IPS-18c (cell line): ENCODE measurements at regions not wholly inside any gene's neighbourhood (a gene's known extent, or its start where the extent isn't known, plus 50 kb on each side); places are given as distances from the start of the nearest gene placed in this dataset.
"Not testable (repeated sequence)": the region's sequence is repeated elsewhere in the genome, so short reads cannot be mapped to it uniquely, and the experiment has no call there.

Source experiments
- H3K4me3 ChIP-seq: 2 replicates; pipeline ENCODE4 v1.7.0; 2013; ENCODE audit warnings: low read depth, mild to moderate bottlenecking, low read length, moderate library complexity; ENCODE audit not compliant: insufficient read depth
- H3K9me3 ChIP-seq: one replicate; pipeline ENCODE4 v1.6.1; 2013; ENCODE audit warnings: mild to moderate bottlenecking, low read length, moderate library complexity; ENCODE audit not compliant: control insufficient read depth, insufficient read depth

DNA sequence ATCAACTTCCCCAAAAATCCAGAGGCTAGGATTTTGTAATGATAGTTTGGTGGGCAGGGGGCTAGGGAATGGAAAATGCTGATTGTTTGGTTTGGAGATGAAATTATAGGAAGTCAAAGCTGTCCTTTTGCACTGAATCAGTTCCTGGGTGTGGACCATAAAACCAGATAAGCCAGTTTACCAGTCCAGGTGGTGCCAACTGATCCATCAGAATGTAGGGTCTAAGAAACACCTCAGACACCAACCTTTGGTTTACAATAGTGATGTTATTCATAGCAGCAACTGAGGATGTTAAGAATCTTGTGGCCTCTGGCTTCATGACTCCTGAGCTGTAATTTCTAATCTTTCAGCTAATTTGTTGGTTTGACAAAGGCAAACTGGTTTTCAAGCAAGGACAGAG is 496.6 kb upstream of the EPHA7 start:
- Histone ChIP-seq H3K4me3 (no peak overlapping the region), H3K9me3 (no peaks in the 10 kb centered on the region)

DNA sequence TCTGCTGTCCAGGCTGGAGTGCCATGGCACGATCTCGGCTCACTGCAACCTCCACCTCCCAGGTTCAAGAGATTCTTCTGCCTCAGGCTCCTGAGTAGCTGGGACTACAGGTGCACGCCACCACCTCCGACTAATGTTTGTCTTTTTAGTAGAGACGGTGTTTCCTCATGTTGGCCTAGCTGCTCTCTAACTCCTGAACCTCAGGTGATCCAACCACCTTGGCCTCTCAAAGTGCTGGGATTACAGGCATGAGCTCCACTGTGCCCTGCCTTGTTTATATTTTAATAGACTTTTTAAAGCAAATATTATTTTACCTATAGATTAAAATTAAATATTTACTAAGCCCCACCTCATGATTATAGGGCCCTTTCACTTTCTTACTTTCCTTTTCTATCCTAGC is 483.2 kb upstream of the EPHA7 start:
- Histone ChIP-seq H3K9me3 (no peaks in the 10 kb centered on the region), H3K4me3 (no peak overlapping the region)

DNA sequence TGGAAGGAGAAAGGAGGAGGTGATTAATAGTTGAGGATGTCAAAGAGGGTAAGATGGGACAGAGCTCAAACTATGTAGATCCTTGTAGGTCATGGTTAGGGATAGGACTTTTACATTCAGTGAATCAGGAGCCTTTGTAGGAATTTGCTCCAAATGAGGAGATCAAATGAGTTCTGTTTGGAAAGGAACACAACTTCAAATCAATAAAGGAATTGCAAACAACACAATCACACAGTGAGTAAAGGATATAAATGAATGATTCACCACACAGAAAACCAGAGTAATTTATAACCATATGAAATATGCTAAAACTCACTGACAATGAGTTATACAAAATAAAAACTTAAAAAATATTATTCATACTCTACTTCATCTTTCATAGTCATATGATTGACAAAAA is 480.8 kb upstream of the EPHA7 start:
- H3K9me3 ChIP-seq = no peaks in the 10 kb centered on the region

DNA sequence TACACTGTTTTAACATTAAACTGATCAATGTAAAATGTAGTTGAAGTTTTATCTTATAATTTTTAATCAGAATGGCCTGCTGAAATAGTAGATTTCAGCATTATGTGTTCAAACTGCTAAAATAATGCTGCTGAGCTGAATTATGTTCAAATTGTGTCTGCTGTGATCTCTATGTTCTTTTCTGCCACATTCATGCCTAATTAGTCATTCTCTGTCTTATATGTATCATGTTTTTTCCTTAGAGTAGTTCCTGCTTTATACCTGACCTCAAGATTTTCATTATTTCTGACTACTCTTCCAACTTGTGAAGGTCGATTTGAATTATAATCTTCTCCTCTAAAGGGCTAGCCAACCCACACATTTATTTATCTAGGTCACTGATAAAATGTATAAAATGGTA is 476.7 kb upstream of the EPHA7 start:
- Histone ChIP-seq H3K9me3 (no peaks in the 10 kb centered on the region), H3K4me3 (no peak overlapping the region)

More for the DNA sequence above, 480.8 kb upstream of the EPHA7 start:
- H3K4me3 ChIP-seq = no peak overlapping the region

DNA sequence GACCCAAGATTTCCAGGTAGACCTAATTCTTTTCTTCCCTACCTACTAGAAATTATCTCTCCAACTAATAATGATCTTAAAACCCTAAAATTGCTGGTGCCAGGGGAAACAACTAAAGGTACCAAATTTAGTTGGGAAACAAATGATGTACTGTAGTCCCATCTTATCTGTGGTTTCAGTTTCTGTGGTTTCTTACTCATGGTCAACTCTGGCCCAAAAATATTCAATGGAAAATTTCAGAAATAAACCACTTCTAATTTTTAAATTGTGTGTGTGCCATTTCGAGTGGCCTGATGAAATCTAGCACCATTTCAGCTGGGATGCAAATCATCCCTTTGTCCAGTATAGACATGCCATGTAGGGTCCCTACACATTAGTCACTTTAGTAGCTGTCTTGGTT is 475.2 kb upstream of the EPHA7 start:
- H3K4me3 ChIP-seq = no peak overlapping the region
- H3K9me3 ChIP-seq = no peaks in the 10 kb centered on the region

DNA sequence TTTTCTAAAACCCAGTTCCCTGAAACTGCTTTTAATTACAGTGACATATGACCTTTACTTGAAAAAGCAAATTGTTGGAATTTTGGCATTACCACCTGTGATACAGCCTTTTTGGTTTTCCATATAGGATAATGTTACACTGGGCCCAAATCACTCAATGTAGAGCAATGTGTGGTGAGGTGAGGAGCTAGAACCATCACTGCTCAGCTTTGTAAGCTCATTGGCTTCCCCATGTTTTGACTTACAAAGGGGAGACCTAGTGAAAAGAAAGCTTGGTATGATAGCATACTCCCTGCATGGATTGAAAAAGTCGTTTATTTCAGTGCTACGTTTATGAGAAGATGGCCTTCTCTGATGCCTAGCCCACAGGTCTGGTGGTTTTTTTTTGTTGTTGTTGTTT is 470.4 kb upstream of the EPHA7 start:
- H3K9me3 ChIP-seq = no peaks in the 10 kb centered on the region
- H3K4me3 ChIP-seq = no peak overlapping the region

DNA sequence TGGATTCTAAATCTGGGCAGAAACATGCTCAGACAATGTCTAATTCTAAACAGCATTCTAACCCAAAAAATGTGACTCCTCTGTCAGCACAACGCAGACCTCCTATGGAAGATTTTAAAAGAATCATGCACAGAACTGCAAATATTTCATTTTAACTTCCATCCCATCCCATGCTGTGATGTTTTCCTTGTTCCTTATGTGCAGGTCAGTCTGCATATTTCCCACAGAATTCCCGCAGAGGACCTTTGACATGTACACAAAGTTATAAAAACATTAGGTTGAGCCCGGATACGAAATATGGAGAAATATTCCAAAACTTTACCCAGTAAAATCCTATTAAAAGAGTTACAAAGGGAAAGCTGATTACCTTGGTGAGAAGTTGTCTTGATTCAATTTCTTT is 467.1 kb upstream of the EPHA7 start:
- H3K9me3 ChIP-seq = no peaks in the 10 kb centered on the region
- H3K4me3 ChIP-seq = no peak overlapping the region

DNA sequence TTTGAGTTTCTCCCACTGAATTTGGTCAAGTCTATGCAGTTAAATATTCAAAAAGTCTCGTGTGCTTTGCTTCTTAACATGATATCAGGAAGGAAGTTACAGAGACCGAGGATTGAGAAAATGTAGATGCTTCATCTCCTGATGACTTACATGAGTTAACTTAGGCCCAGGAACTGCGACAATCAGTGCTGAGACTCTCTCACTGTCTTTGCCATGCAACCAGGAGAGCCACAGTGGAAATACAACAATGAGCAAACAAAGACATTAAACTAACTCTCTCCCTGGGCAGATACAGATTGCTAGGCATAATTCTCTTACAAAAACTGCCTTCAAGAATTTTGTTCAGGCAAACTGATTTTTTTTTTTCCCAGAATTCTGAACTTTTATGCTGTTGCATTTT is 440.6 kb upstream of the EPHA7 start:
- H3K9me3 ChIP-seq = no peaks in the 10 kb centered on the region
- no peak overlapping the region for H3K4me3 ChIP-seq

DNA sequence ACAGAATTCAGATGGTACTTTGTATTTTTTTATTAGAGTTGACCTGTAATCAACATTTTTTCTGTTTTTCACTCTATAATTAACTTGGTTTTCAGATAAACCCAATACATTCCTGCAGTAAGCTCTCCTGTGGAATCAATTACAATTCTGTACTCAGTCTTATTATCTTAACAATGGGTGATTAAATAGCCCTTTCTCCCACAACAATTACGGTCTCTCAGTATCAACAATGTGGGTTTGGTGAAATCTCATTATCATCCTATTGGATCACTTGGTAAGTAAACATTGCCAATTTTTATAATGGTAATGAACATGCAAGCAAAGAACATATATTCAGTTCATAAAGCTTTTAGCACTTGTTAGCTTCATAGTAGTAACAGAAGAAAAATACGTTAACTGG is 438.9 kb upstream of the EPHA7 start:
- Histone ChIP-seq H3K9me3 (no peaks in the 10 kb centered on the region), H3K4me3 (no peak overlapping the region)

DNA sequence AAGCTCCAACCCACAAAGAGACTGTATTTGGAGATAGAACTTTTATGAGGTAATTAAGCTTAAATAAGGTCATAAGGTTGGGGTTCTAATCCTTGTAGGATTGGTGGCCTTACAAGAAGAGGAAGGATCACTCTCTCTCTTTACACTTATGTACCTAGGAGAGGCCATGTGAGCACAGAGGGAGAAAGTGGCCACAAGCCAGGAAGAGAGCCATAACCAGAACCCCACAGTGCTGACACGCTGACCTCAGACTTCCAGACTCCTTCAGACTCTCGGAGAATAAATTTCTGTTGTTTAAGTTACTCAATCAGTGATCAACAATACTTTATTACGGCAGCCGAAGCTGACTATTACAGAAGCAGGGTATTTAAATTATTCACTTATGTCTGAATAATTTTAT is 430.5 kb upstream of the EPHA7 start:
- Histone ChIP-seq H3K9me3 (no peaks in the 10 kb centered on the region), H3K4me3 (no peak overlapping the region)

DNA sequence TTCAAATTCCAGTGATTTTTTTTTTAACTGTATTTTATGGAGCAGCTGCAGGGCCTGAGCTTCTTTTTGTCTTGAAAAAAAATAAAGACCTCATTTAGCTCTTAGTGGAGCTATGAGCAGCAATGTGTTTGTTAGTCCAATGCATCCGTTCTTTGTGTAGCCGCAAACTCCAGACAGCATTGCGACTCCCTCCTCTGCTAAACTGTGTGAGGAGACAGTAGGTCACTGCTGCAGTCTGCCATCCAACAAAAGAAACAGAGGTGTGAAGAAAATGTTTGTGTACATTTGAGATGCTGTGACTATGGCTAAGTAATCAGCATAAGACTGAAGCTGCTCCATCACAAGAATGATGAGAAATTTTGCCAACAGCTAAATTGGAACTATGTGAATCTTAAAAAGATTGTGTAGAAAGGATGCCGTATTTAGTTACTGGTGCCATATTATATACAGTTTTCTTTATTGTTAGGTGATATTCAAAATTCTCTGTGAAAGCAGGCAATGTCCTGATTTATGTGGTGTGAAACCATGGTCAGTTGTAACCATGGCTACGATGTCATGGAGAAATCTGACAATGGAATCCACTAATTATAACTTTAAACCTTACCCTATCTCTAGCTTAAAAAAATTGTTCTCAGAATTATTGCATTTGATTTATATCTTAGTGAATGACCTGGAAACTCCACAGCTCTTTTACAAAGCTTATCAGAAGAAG is 428.8 kb upstream of the EPHA7 start:
- H3K4me3 ChIP-seq = no peak overlapping the region
- no peaks in the 10 kb centered on the region for H3K9me3 ChIP-seq

DNA sequence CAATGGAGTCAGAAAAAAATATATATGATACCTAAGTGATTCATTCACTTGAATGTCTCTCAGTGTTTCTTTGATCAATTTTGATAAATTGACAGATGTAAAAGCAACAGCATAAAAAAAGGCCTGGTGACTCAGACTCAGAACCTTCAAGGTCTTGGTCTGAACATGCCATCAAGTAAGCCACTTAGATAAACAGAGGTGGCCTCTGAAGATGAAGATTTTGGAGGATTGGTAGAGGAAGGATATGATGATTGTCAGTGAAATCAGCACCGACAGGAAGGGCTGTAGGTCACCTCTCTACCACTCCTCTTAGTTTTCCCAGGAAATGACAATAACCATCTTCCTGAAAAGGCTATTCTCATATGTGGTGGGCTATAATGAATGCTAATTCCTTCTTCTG is 422.8 kb upstream of the EPHA7 start:
- H3K9me3 ChIP-seq = no peaks in the 10 kb centered on the region
- no peak overlapping the region for H3K4me3 ChIP-seq

DNA sequence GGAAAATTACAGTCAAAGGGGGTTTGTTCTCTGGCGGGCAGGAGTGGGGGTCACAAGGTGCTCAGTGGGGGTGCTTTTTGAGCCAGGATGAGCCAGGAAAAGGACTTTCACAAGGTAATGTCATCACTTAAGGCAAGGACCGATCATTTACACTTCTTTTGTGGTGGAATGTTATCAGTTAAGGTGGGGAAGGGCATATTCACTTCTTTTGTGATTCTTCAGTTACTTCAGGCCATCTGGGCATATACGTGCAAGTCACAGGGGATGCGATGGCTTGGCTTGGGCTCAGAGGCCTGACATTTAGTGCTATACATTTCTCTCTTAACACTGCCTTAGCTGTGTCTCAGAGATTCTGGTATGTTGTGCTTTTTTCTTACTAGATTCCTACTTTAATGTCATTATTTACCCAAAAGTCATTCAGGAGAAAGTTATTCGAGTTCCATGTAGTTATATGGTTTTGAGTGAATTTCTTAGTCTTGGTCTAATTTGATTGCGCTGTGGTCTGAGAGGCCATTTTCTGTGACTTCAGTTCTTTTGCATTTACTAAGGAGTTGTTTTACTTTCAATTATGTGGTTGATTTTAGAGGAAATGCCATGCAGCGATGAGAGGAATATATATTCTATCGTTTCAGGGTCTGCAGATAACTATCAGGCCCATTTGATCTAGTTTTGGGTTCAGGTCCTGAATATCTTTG is 416.2 kb upstream of the EPHA7 start:
- H3K4me3 ChIP-seq = peak overlapping the region; percentile 22; the same call in 1 of the 2 replicates
- H3K9me3 ChIP-seq = not testable (repeated sequence)

DNA sequence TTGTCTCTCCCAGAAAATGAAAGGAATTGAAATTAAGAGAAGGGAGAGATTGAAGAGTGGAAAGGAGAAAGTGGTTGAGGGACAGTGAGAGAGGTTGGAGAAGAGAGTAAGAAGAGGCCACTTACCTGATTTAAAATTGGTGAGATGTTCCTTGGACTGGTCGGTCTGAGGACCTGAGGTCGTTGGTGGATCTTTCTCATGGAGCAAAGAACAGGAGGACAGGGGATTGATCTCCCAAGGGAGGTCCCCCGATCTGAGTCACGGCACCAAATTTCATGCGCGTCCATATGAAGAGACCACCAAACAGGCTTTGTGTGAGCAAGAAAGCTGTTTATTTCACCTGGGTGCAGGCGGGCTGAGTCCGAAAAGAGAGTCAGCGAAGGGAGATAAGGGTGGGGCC is 415.7 kb upstream of the EPHA7 start:
- H3K9me3 ChIP-seq = not testable (repeated sequence)
- H3K4me3 ChIP-seq = peak overlapping the region; percentile 34; the same call in 1 of the 2 replicates

DNA sequence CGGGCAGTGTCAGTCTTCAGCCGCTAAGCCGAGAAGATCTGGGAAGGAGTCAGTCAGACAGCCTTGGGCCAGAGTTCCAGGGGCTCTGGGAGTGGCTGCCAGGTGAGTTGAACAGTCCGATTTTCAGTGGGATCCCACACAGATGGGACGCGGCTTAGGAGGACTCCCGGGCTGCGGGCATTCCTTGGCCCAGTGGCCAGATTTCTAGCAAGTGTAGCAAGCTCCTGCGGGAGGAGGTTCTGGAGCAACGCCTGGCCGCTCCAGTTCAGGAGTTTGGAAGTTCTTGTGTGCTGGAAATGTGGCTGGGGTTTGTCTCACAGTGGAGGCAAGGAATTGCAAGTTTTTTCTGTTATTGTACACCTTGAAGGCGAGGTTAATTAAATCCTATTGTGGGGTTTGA is 414.0 kb upstream of the EPHA7 start:
- H3K4me3 ChIP-seq = peak overlapping the region; percentile 38; the same call in 1 of the 2 replicates
- not testable (repeated sequence) for H3K9me3 ChIP-seq

DNA sequence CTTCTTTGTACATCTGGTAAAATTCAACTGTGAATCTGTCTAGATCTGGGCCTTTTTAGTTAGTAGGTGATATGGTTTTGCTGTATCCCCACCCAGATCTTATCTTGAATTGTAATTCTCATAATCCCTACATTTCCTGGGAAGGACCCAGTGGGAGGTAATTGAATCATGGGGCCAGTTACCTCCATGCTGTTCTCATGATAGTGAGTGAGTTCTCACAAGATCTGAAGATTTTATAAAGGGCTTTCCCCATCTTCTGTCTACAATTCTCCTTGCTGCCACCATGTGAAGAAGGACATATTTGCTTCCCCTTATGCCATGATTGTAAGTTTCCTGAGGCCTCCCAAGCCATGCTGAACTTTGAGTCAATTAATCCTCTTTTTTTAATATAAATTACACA is 410.4 kb upstream of the EPHA7 start:
- H3K4me3 ChIP-seq, H3K9me3 ChIP-seq: not testable (repeated sequence)

DNA sequence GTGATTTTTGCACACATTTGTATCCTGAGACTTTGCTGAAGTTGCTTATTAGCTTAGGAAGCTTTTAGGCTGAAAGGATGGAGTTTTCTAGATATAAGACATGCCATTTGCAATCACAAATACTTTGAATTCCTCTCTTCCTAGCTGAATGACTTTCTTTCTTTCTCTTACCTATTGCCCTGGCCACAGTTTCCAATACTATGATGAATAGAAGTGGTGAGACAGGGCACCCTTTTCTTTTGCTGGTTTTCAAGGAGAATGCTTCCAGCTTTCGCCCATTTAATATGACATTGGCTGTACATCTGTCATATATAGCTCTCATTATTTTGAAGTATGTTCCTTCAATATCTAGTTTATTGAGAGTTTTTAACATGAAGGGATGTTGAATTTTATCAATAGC is 409.6 kb upstream of the EPHA7 start:
- Histone ChIP-seq H3K9me3 (no peaks in the 10 kb centered on the region), H3K4me3 (no peak overlapping the region)

DNA sequence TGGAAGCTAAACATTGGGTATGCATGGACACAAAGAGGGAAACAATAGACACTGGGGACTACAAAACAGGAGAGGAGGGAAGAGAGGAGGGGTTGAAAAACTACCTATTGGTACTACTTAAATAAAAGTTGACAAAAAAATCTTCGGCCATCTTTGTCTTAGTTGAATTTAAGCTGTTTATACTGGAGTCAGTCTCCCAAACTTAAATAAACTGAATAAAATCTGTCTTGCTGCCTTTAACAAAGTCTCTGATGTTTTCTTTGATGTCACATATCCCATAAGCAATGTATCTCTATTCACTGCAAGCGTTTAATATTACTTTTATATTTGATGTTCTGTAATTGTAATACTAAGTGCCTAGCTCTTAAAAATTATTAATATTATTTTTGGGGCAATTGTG is 409.2 kb upstream of the EPHA7 start:
- Histone ChIP-seq H3K9me3 (no peaks in the 10 kb centered on the region), H3K4me3 (no peak overlapping the region)

DNA sequence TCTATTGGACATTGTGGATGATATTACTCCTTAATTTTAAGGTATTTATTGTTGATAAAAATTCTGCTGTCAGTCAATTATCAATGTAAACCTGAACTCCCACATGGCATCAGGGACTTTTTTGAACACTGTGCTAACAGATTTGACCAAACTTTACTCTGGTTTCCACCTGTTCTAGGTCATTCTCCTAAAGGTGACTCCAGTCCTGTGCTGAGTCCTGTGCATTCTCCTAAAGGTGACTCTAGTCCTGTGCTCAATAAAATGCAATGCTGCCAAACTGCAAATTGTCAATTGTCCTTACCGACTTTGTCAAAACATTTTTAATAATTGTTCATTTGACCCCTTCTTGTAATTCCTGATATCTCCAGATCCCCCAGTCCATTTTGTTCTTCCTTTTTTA is 408.4 kb upstream of the EPHA7 start:
- Histone ChIP-seq H3K4me3 (no peak overlapping the region), H3K9me3 (no peaks in the 10 kb centered on the region)
